DMS 273 (cell line): ENCODE measurements at regions not wholly inside any gene's neighbourhood (a gene's known extent, or its start where the extent isn't known, plus 50 kb on each side); places are given as distances from the start of the nearest gene placed in this dataset.
"Not testable (repeated sequence)": the region's sequence is repeated elsewhere in the genome, so short reads cannot be mapped to it uniquely, and the experiment has no call there.

Source experiments
- DNase-seq: peaks from one replicate; lab custom pipeline; 2025; ENCODE audit not compliant: unreplicated experiment; lab: John Stamatoyannopoulos, UW

DNA sequence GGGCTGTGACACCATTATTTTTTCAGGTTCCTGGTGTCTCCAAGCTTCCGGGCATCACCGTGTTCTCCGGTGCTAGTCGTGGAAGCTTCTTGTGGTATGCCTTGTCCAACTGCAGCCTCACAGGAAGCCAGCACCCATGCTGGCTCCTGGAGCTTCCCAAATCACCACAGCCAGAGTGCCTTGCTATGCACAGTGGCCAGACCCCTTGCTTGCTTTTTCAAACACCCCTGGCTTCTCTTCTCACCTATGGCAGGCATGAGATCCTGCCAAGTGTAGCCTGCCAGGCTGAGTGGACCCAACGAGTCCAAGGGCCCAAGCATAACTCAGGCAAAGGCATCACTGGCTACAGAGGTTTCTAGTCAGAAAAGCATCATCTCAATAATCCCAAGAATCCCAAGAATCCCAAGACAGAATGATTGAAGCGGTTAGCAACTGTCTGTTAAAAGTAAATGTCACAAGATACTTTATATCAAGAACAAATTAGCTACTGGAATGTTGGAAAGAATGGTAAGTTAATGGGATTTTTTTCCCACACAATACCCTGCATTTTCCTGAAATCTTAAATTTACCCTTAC, 1522.9 kb downstream of the PCDH18 start:
- no peak for DNase-seq

DNA sequence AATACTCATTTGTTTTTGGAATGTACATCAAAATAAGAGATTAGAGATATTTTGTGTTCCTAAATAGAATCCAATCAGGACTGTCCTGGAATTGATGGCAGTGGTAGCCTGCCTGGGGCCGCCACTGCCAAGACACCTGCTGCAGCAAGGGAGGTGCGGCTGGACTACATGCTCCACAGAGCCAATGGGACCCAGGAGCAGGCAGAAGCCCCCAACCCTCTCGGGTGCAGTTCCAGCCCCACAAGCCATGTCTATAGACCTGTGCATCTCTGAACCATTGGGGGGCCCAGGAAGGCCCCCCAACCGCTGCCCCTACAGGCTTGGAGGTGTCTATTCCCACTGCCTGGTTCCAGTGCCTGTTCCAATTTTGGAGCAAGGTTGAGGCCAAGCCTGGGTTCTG, 1524.3 kb downstream of the PCDH18 start:
- DNase-seq = no peak

DNA sequence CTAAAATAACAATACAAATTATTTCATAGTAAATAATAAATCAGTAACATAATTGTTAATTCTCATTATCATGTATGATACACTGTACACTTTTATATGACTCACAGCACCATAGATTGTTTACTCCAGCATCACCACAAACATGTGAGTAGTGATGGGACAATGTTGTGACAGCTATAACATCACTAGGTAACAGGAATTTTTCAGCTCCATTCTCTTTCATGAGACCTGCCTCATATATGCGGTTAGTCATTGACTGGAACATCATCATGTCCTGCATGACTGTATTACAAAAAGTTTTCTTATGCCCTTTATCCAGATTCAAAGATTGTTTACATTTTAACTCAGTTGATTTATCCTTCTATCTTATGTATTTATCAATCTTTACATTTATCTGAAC, 1530.0 kb downstream of the PCDH18 start:
- DNase-seq = no peak

DNA sequence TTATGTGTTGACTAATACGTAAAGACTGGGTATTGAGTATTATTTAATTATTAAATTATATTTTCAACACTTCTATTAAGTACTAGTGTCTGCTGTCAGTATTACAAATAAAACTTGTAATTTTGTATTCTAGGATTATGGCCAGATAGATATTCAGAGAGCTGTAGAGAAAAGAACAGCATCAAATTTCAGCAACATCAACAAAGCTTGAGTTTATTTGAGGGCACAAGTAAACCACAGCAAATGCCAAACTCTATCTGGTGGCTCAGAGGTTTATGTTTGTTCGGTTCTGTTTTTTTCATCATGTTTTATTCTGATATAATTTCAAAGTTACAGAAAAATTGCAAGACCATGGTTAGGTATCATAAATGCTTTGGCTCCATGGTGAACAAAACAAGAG, 1530.5 kb downstream of the PCDH18 start:
- no peak for DNase-seq

GRCh38 chr4:136000246-136000645, 1532.0 kb downstream of the PCDH18 start:
- no peak for DNase-seq

DNA sequence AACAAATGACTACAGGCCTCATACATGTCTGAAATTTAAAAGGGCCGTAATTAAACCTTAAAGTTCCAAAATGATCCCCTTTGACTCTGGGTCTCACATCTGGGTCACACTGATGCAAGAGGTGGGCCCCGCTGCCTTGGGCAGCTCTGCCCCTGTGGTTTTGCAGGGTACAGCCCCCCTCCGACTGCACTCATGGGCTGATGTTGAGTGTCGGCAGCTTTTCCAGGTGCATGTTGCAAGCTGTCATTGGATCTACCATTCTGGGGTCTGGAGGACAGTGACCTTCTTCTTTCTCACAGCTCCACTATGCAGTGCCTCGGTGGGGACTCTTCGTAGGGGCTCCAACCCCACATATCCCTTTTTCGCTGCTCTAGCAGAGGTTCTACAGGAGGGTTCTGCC, 1537.9 kb downstream of the PCDH18 start:
- no peak for DNase-seq

- no peak for DNase-seq
Observed at GRCh38 chr4:135976860-135977259, 1555.4 kb downstream of the PCDH18 start.

DNA sequence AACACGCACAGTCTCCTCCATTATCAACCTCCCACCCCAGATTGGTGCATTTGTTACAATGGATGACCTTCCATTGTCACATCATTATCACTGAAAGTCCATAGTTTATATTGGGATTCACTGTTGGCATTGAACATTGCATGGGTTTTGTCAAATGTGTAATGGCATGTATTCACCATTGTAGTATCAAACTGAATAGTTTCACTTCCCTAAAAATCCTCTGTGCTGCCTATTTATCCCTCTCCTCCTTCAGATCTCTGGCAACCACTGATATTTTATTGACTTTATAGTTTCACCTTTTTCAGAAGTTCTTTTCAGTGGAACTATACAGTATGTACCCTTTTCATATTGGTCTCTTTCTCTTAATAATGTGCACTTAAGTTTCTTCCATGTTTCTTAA, 1565.4 kb downstream of the PCDH18 start:
- no peak for DNase-seq

DNA sequence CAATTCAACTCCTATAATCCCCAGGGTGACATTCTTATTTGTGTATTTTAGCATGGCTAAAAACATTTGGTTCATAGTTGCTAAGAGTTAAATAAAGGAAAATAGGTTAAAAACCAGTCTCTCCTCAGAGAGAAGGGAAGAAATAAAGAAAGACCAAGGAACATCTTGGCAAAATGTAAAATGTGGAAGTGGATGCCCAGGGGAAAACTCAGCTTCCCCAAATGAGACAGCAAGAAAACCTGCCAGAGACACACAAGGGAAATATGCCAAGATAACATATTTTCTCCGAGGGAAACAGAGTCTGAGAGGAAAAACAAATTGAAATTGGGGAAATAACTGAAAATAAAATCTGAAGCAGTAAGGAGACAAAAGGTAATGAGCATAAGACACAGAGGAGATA, 1569.3 kb downstream of the PCDH18 start:
- DNase-seq = no peak

- DNase-seq = no peak
Observed at GRCh38 chr4:135949931-135950330, 1582.4 kb downstream of the PCDH18 start.

- no peak for DNase-seq
Observed at GRCh38 chr4:135948797-135949196, 1583.5 kb downstream of the PCDH18 start.

DNA sequence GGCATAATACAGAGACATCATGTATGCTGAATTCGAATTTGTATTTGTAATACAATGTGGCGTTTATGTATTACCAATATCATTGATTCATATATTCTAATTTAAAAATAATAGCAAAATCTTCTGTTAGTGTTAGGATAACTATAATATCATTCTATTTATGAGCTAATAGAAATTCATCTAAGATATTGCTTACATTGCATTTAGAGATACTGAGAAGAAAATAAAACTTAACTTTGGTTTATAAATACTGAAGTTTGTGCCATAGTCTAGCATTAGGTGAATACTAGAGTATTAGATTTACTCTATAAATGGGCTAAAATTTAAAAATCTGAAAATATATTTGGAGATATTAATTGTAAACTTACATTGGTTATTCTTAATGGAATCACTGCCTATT, 1590.6 kb downstream of the PCDH18 start:
- no peak for DNase-seq

DNA sequence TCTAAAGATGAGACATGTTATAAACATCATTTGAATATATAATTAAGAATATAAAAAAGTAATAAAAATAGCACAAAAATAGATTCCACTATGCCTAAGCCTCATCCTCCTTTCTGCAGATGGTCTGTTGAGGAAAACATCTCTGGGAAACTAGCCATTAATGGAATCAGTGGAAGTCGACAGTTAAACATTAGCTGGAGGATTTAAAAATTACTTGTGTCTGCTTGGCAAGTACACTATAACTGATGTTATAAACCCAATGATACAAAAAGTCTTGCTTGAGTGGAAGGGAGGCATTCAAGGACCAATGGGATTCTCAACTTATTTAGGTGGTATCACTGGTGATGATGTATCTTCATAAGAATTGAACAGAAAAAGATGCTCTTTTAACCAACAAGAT, 1598.3 kb downstream of the PCDH18 start:
- no peak for DNase-seq

DNA sequence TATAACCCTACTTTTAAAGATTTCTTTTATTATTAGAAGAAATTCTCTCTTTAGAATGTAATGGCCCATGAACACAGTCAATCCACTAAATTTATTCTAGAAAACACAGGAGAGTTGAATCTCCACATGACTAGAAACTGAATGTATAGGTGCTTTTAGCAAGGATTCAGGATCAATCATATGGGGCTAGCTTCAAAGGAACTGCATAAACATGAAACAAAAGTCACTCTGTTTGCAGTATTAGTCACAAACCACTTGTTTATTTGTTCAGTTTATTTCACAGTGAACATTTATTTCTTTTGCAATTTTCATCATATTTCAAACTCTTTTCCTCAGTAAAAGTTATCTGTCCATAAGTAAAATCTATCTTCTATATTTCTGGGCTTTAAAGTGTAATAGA, 1604.6 kb downstream of the PCDH18 start:
- no peak for DNase-seq

DNA sequence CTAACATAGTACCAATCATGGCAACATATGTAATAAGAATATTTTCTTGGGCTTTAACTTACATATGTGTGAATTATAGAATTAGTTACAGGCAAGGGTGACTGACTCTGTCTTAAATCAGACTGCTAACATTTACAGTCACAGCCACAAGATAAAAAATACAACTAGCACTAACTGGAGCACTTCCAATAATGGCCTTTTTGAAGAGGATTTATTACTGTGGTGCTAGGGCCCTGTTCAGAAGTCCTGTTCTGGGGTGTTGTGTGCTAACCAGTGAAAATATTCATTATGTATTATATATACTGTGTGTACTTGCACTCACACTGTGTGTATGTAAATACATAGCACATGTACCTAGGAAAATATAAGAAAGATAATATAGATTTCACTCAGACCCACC, 1611.2 kb downstream of the PCDH18 start:
- DNase-seq = no peak

- DNase-seq = peak; percentile 2
Observed at GRCh38 chr4:135917011-135917410, 1615.3 kb downstream of the PCDH18 start.

DNA sequence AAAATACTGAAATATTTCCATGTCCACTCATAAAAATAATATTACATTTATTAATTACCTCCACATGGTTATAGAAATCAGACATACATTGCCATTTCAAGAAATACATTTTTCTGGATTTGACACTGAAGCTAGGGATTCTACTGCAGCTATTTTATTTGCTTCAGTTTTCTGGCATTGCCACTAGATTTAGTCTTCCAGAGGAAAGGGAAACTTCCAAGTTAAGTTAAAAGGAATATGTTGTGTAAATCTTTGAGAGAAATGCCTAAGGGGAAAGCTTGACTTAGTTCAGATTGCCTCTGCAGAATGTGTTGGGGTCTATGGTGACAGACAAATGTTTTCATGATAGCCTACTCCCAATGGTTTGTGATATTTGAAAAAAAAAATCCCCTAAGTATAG, 1631.3 kb downstream of the PCDH18 start:
- no peak for DNase-seq

- not testable (repeated sequence) for DNase-seq
Observed at GRCh38 chr4:135864304-135864703, 1662.7 kb upstream of the PABPC4L start.

GRCh38 chr4:135840781-135841180, 1639.2 kb upstream of the PABPC4L start:
- no peak for DNase-seq

DNA sequence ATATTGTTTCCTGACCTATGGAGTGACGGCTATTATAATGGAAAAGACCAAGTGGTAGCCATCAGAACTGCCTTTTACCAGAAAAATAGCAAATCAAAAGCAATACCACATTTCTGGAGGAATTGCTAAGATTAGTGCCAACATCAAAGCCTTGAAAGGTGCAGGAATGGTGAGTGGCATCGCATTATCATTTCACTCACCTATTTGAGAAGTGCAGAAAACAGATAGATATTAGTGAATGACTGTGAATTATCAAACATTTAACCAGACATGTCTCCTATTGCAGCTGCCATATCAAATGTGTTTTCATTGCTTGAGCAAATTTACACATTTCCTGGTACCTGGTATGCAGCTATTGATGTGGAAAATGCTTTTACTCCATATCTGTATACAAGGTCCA, 1638.1 kb upstream of the PABPC4L start:
- no peak for DNase-seq

DNA sequence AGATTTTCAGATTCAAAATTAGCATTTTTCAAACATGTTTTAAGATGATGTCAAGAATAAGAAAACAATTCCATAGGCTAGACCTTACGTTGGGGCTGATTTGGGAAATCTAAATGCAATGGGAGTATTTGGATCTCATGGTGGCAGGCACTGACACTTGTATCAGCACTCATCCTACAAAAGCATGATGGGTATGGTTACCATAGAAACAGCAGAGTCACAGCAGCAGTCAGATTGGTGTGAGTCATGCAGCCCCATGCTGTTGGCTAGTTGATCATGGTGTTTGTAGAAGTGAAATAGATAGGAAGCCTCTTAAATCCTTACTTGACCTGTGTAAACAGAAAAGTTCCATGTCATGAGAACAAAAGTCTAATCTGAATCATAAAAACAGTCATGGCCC, 1637.3 kb upstream of the PABPC4L start:
- peak; percentile 3 for DNase-seq

GRCh38 chr4:135834471-135834870, 1632.9 kb upstream of the PABPC4L start:
- DNase-seq = no peak

DNA sequence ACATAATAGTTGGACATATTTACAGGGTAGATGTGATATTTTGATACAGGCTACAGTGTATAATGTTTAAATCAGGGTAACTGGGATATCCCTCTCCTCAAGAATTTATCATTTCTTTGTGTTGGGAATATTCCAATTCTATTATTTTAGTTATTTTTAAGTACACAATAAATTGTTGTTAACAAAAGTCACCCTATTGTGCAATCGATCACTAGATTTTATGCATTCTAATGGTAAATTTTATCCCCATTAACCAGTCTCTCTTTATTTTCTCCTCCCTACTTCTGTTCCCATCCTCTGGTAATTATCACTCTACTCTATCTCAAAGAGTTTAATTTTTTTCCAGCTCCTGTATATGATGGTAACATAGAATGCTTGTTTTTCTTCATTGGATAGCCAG, 1631.9 kb upstream of the PABPC4L start:
- DNase-seq = no peak
